H1 (cell line): ENCODE measurements at regions not wholly inside any gene's neighbourhood (a gene's known extent, or its start where the extent isn't known, plus 50 kb on each side); places are given as distances from the start of the nearest gene placed in this dataset.

ENCODE experiments used
- CTCF ChIA-PET: fragments of 300-600 bp; sonication (Branson Sonifier 250); formaldehyde crosslinking; loops from one replicate; lab custom pipeline; 2021; ENCODE audit not compliant: partially characterized antibody; lab: Charles Lee
- POLR2A ChIA-PET: fragments of 300-600 bp; sonication (Branson Sonifier 250); formaldehyde crosslinking; loops from one replicate; lab custom pipeline; 2021; ENCODE audit warnings: inconsistent platforms; ENCODE audit not compliant: partially characterized antibody; lab: Charles Lee
- DNase-seq, 2 experiments: peaks; one replicate each; pipeline versions ENCODE4 v3.0.0 to v3.0.0-alpha.2; 2010 to 2022; ENCODE audit warnings: low spot score in 2 of 2, low read depth in 1 of 2, mixed read lengths in 1 of 2
- FAIRE-seq: peaks from 2 replicates; lab custom pipeline; 2011; peaks lifted over from hg19 to GRCh38; lab: Jason Lieb, UNC
- H2AFZ ChIP-seq: 2 replicates; pipeline ENCODE4 v1.8.1; 2012; ENCODE audit warnings: low read length, inconsistent platforms
- H2AK5ac ChIP-seq: 2 replicates; pipeline ENCODE4 v1.6.1; 2013; ENCODE audit warnings: low read depth, low read length
- H2BK120ac ChIP-seq: replicated peaks from 2 replicates; pipeline ENCODE3; 2013; ENCODE audit warnings: low read depth, low read length, inconsistent platforms
- H2BK12ac ChIP-seq: 2 replicates; pipeline ENCODE4 v1.6.1; 2013; ENCODE audit warnings: low read depth, low read length
- H2BK15ac ChIP-seq: 2 replicates; pipeline ENCODE4 v1.6.1; 2013; ENCODE audit warnings: low read length
- H2BK20ac ChIP-seq: 2 replicates; pipeline ENCODE4 v1.6.1; 2013; ENCODE audit warnings: low read length
- H2BK5ac ChIP-seq: 2 replicates; pipeline ENCODE4 v1.6.1; 2013; ENCODE audit warnings: low read depth, low read length
- H3K14ac ChIP-seq: 2 replicates; pipeline ENCODE4 v1.6.1; 2013; ENCODE audit warnings: inconsistent platforms; ENCODE audit not compliant: insufficient read length
- H3K18ac ChIP-seq: 2 replicates; pipeline ENCODE4 v1.6.1; 2013; ENCODE audit warnings: low read length; ENCODE audit errors: extremely low read depth
- H3K23ac ChIP-seq: 2 replicates; pipeline ENCODE4 v1.6.1; 2013; ENCODE audit warnings: inconsistent platforms; ENCODE audit not compliant: insufficient read length
- H3K23me2 ChIP-seq: 2 replicates; pipeline ENCODE4 v1.6.1; 2013; ENCODE audit warnings: low read depth, low read length
- H3K27ac ChIP-seq: 2 replicates; pipeline ENCODE4 v1.6.1; 2011; ENCODE audit warnings: low read depth, low read length, inconsistent platforms
- H3K27me3 ChIP-seq, 4 experiments: replicated peaks in 1 of 4; 1 replicate in 1 of 4; 2 replicates in 3 of 4; pipeline versions ENCODE4 v1.6.1 to v1.8.1; 2011 to 2013; ENCODE audit warnings: low read length in 3 of 4, mild to moderate bottlenecking in 3 of 4, inconsistent platforms in 2 of 4, mixed read lengths in 2 of 4, moderate library complexity in 1 of 4; ENCODE audit not compliant: control insufficient read depth in 3 of 4, insufficient read depth in 3 of 4; ENCODE audit errors: extremely low read depth in 1 of 4
- H3K36me3 ChIP-seq, 4 experiments: 2 replicates each; pipeline versions ENCODE4 v1.6.1 to v1.8.1; 2011 to 2013; ENCODE audit warnings: mild to moderate bottlenecking in 4 of 4, low read length in 3 of 4, moderate library complexity in 2 of 4, control low read depth in 1 of 4, inconsistent platforms in 1 of 4; ENCODE audit not compliant: insufficient read depth in 4 of 4, control insufficient read depth in 2 of 4
- H3K4ac ChIP-seq: replicated peaks from 2 replicates; pipeline ENCODE3; 2013; ENCODE audit warnings: low read length, low read depth, mixed read lengths, inconsistent platforms; ENCODE audit not compliant: insufficient read length
- H3K4me1 ChIP-seq, 4 experiments: replicated peaks in 1 of 4; 1 replicate in 1 of 4; 2 replicates in 3 of 4; pipeline versions ENCODE4 v1.6.1 to v1.8.1; 2011 to 2013; ENCODE audit warnings: low read length in 3 of 4, inconsistent platforms in 2 of 4, mixed read lengths in 1 of 4; ENCODE audit not compliant: insufficient read depth in 4 of 4, control insufficient read depth in 3 of 4
- H3K4me2 ChIP-seq, 2 experiments: 2 replicates each; pipeline versions ENCODE4 v1.6.1 to v1.8.1; 2011 to 2013; ENCODE audit warnings: low read depth in 2 of 2, low read length in 2 of 2, control low read depth in 1 of 2, inconsistent platforms in 1 of 2, mild to moderate bottlenecking in 1 of 2; ENCODE audit not compliant: insufficient read depth in 1 of 2
- H3K4me3 ChIP-seq, 4 experiments: fragments of 200-600, 300-600 bp in 1 of 4; sonication (generic), shearing (Covaris generic), sonication (Bioruptor Twin) in 1 of 4; 2 replicates each; pipeline versions ENCODE4 v1.5.1 to v1.8.1; 2011 to 2016; ENCODE audit warnings: low read length in 4 of 4, low read depth in 3 of 4, control low read depth in 2 of 4, inconsistent platforms in 2 of 4, mild to moderate bottlenecking in 2 of 4, mixed read lengths in 1 of 4, moderate library complexity in 1 of 4; ENCODE audit not compliant: insufficient read depth in 2 of 4; ENCODE audit errors: extremely low read depth in 1 of 4
- H3K56ac ChIP-seq: replicated peaks from 2 replicates; pipeline ENCODE3; 2013; ENCODE audit warnings: low read depth, mild to moderate bottlenecking, mixed read lengths, low read length, inconsistent platforms; ENCODE audit not compliant: insufficient read length
- H3K79me1 ChIP-seq: 2 replicates; pipeline ENCODE4 v1.6.1; 2013; ENCODE audit warnings: low read depth, low read length, control low read depth
- H3K79me2 ChIP-seq, 2 experiments: 2 replicates each; pipeline versions ENCODE4 v1.6.1 to v1.8.1; 2012 to 2013; ENCODE audit warnings: low read length in 2 of 2, mild to moderate bottlenecking in 2 of 2, inconsistent platforms in 1 of 2; ENCODE audit not compliant: insufficient read depth in 2 of 2, control insufficient read depth in 1 of 2
- H3K9ac ChIP-seq, 4 experiments: replicated peaks in 1 of 4; 1 replicate in 1 of 4; 2 replicates in 3 of 4; pipeline versions ENCODE4 v1.6.1 to v1.8.1; 2011 to 2013; ENCODE audit warnings: low read depth in 3 of 4, low read length in 3 of 4, control low read depth in 2 of 4, mild to moderate bottlenecking in 2 of 4, moderate library complexity in 2 of 4, inconsistent platforms in 1 of 4; ENCODE audit errors: extremely low read depth in 1 of 4
- H3K9me3 ChIP-seq, 2 experiments: 2 replicates each; pipeline versions ENCODE4 v1.6.1 to v1.8.1; 2012 to 2013; ENCODE audit warnings: mild to moderate bottlenecking in 2 of 2, moderate library complexity in 2 of 2, control low read depth in 1 of 2, inconsistent platforms in 1 of 2, low read depth in 1 of 2, low read length in 1 of 2, mixed read lengths in 1 of 2; ENCODE audit not compliant: insufficient read depth in 2 of 2
- H4K20me1 ChIP-seq, 2 experiments: replicated peaks in 1 of 2; 2 replicates each; pipeline versions ENCODE3 to v1.8.1; 2011 to 2013; ENCODE audit warnings: inconsistent platforms in 2 of 2, low read length in 2 of 2, mild to moderate bottlenecking in 1 of 2; ENCODE audit not compliant: insufficient read depth in 2 of 2, control insufficient read depth in 1 of 2
- H4K5ac ChIP-seq: 2 replicates; pipeline ENCODE4 v1.6.1; 2013; ENCODE audit warnings: low read length, low read depth, mixed read lengths, inconsistent platforms; ENCODE audit not compliant: insufficient read length
- H4K8ac ChIP-seq: 2 replicates; pipeline ENCODE4 v1.8.0; 2013; ENCODE audit warnings: mild to moderate bottlenecking, moderate library complexity, low read length, inconsistent platforms; ENCODE audit not compliant: insufficient read depth; ENCODE audit errors: extremely low read depth
- H4K91ac ChIP-seq: replicated peaks from 2 replicates; pipeline ENCODE3; 2013; ENCODE audit warnings: low read length, mixed read lengths, inconsistent platforms; ENCODE audit not compliant: insufficient read length
- CTBP2 ChIP-seq: IDR thresholded peaks from 2 replicates; pipeline ENCODE4 v1.7.0; 2011; ENCODE audit warnings: borderline replicate concordance, mild to moderate bottlenecking, moderate library complexity, mixed read lengths, low read length; ENCODE audit not compliant: insufficient read depth, insufficient read length
- EGR1 ChIP-seq: IDR thresholded peaks from 2 replicates; pipeline ENCODE4 v1.6.1; 2011; ENCODE audit warnings: low read depth, low read length, borderline replicate concordance
- EP300 ChIP-seq, 2 experiments: IDR thresholded peaks; 1 replicate in 1 of 2; 2 replicates in 1 of 2; pipeline ENCODE4 v1.6.1; 2011 to 2012; ENCODE audit warnings: low read depth in 2 of 2, low read length in 2 of 2, mild to moderate bottlenecking in 2 of 2, borderline replicate concordance in 1 of 2, inconsistent platforms in 1 of 2, moderate library complexity in 1 of 2
- PHF8 ChIP-seq: fragments of 200-600 bp; sonication (generic); conservative IDR thresholded peaks from 2 replicates; pipeline ENCODE4 v1.7.1; 2012; ENCODE audit warnings: low read depth, mild to moderate bottlenecking, inconsistent platforms, low read length, moderate library complexity
- SAP30 ChIP-seq: fragments of 300-600 bp; sonication (generic); IDR thresholded peaks from 2 replicates; pipeline ENCODE4 v1.7.1; 2012; ENCODE audit warnings: low read length, moderate library complexity, mild to moderate bottlenecking, inconsistent platforms; ENCODE audit not compliant: insufficient read depth, insufficient replicate concordance
- SIRT6 ChIP-seq: IDR thresholded peaks from one replicate; pipeline ENCODE4 v1.7.1; 2012; ENCODE audit warnings: low read length, inconsistent platforms
- WGBS, 2 experiments: shearing (Covaris generic) in 1 of 2; methylation state at CpG; one replicate each; pipeline versions ENCODE4 v1.1.6 to v1.1.7; 2013 to 2015; ENCODE audit warnings: low lambda C conversion rate in 2 of 2, mixed read lengths in 2 of 2, inconsistent platforms in 1 of 2, low coverage in 1 of 2, missing lambda C conversion rate in 1 of 2; ENCODE audit not compliant: insufficient replicate concordance in 2 of 2, insufficient coverage in 1 of 2, insufficient read length in 1 of 2; ENCODE audit errors: extremely low coverage in 1 of 2, missing lambda C conversion rate in 1 of 2; 5-methylcytosine and 5-hydroxymethylcytosine counted together

GRCh38 chr15:97712530-97712929 is 248.0 kb upstream of the ARRDC4 start:
- no peak overlapping the region for H2BK20ac ChIP-seq
- H2AK5ac ChIP-seq = no peak overlapping the region
- H4K20me1 ChIP-seq = no peaks in the 10 kb centered on the region
- no peaks in the 10 kb centered on the region for H3K23me2 ChIP-seq
- DNase-seq (no peak), FAIRE-seq (no peak)
- H3K9me3 ChIP-seq = no peaks in the 10 kb centered on the region
- no peak overlapping the region for H3K4ac ChIP-seq
- H2BK12ac ChIP-seq = no peak overlapping the region
- no peak overlapping the region for H2BK5ac ChIP-seq
- H3K4me3 ChIP-seq = no peak overlapping the region
- H2BK120ac ChIP-seq = no peak overlapping the region
- no peak overlapping the region for H3K56ac ChIP-seq
- no peaks in the 10 kb centered on the region for H3K79me1 ChIP-seq
- no peak overlapping the region for H2BK15ac ChIP-seq
- no peak overlapping the region for H3K14ac ChIP-seq
- no peak overlapping the region for H3K4me2 ChIP-seq
- TF ChIP-seq EGR1 (no peak), SAP30 (no peak), CTBP2 (no peak), SIRT6 (no peak), EP300 (IDR thresholded peaks at IDR 0.05; ENCODE audit: borderline replicate concordance in 1 of 2, low read depth in 2 of 2, low read length in 2 of 2) (no peak), PHF8 (no peak)
- no peak overlapping the region for H3K9ac ChIP-seq
- POLR2A ChIA-PET = no interaction called here
- H3K27me3 ChIP-seq = no peaks in the 10 kb centered on the region
- H4K8ac ChIP-seq = no peak overlapping the region
- no peak overlapping the region for H4K5ac ChIP-seq
- no peak overlapping the region for H4K91ac ChIP-seq
- H3K36me3 ChIP-seq = no peaks in the 10 kb centered on the region
- WGBS, 2 experiments = 57% methylated on average over 5 of the region's 5 CpGs; no CpG with 5 or more reads in 1 of the 2 experiments
- no peak overlapping the region for H2AFZ ChIP-seq
- CTCF ChIA-PET = interaction anchor here (0.6 kb wide), 1 partner anchor 274 kb away, joined by 4 read pairs; no protein-coding TSS in a partner anchor
- no peak overlapping the region for H3K27ac ChIP-seq
- no peak overlapping the region for H3K23ac ChIP-seq
- H3K79me2 ChIP-seq = no peaks in the 10 kb centered on the region
- no peaks in the 10 kb centered on the region for H3K4me1 ChIP-seq
- no peak overlapping the region for H3K18ac ChIP-seq
